H9 (cell line): ENCODE measurements at regions not wholly inside any gene's neighbourhood (a gene's known extent, or its start where the extent isn't known, plus 50 kb on each side); places are given as distances from the start of the nearest gene placed in this dataset.

Experiments
- DNase-seq: peaks from one replicate; pipeline ENCODE4 v3.0.0-alpha.2; 2017
- H2AFZ ChIP-seq: one replicate; pipeline ENCODE4 v1.6.1; 2013; ENCODE audit warnings: mild to moderate bottlenecking, low read length, control low read depth, moderate library complexity
- H2AK5ac ChIP-seq: 2 replicates; pipeline ENCODE4 v1.6.1; 2013; ENCODE audit warnings: low read length, control low read depth, mixed read lengths; ENCODE audit not compliant: insufficient read length
- H2BK120ac ChIP-seq: one replicate; pipeline ENCODE4 v1.6.1; 2013; ENCODE audit warnings: low read depth, mild to moderate bottlenecking, low read length, control low read depth, inconsistent platforms; ENCODE audit not compliant: poor library complexity, severe bottlenecking
- H2BK12ac ChIP-seq: 2 replicates; pipeline ENCODE4 v1.6.1; 2013; ENCODE audit warnings: low read length, control low read depth, mixed read lengths, low read depth; ENCODE audit not compliant: insufficient read length
- H2BK15ac ChIP-seq: 2 replicates; pipeline ENCODE4 v1.6.1; 2013; ENCODE audit warnings: low read depth, low read length, control low read depth
- H2BK20ac ChIP-seq: one replicate; pipeline ENCODE4 v1.6.1; 2013; ENCODE audit warnings: low read depth, mild to moderate bottlenecking, low read length, control low read depth, inconsistent platforms; ENCODE audit not compliant: poor library complexity, severe bottlenecking
- H2BK5ac ChIP-seq: 2 replicates; pipeline ENCODE4 v1.6.1; 2013; ENCODE audit warnings: low read length, control low read depth, mixed read lengths; ENCODE audit not compliant: insufficient read length
- H3K14ac ChIP-seq: 2 replicates; pipeline ENCODE4 v1.6.1; 2013; ENCODE audit warnings: low read length, control low read depth; ENCODE audit not compliant: insufficient read depth
- H3K18ac ChIP-seq: 2 replicates; pipeline ENCODE4 v1.6.1; 2013; ENCODE audit warnings: low read depth, mild to moderate bottlenecking, mixed read lengths, low read length, control low read depth; ENCODE audit not compliant: insufficient read length
- H3K23ac ChIP-seq: 2 replicates; pipeline ENCODE4 v1.6.1; 2013; ENCODE audit warnings: low read length, control low read depth, mixed read lengths, low read depth; ENCODE audit not compliant: insufficient read length
- H3K23me2 ChIP-seq: 2 replicates; pipeline ENCODE4 v1.6.1; 2013; ENCODE audit warnings: low read depth, mild to moderate bottlenecking, mixed read lengths, low read length, control low read depth; ENCODE audit not compliant: insufficient read length, poor library complexity, severe bottlenecking
- H3K27ac ChIP-seq: 2 replicates; pipeline ENCODE4 v1.5.1; 2013; ENCODE audit warnings: low read length, control low read depth, mixed read lengths, low read depth; ENCODE audit not compliant: insufficient read length
- H3K27me3 ChIP-seq: 2 replicates; pipeline ENCODE4 v1.6.1; 2013; ENCODE audit warnings: low read length, control low read depth, inconsistent platforms; ENCODE audit not compliant: insufficient read depth
- H3K4ac ChIP-seq: 2 replicates; pipeline ENCODE4 v1.6.1; 2013; ENCODE audit warnings: low read depth, mild to moderate bottlenecking, control low read depth, inconsistent platforms, low read length, moderate library complexity
- H3K4me1 ChIP-seq: 2 replicates; pipeline ENCODE4 v1.6.1; 2013; ENCODE audit warnings: low read length, control low read depth, inconsistent platforms; ENCODE audit not compliant: insufficient read depth
- H3K4me2 ChIP-seq: 2 replicates; pipeline ENCODE4 v1.6.1; 2013; ENCODE audit warnings: low read length, control low read depth, mixed read lengths; ENCODE audit not compliant: insufficient read length, insufficient read depth
- H3K56ac ChIP-seq: 2 replicates; pipeline ENCODE4 v1.6.1; 2013; ENCODE audit warnings: low read depth, mild to moderate bottlenecking, mixed read lengths, low read length, control low read depth; ENCODE audit not compliant: insufficient read length
- H3K79me1 ChIP-seq: 2 replicates; pipeline ENCODE4 v1.6.1; 2013; ENCODE audit warnings: low read depth, mild to moderate bottlenecking, moderate library complexity, low read length, control low read depth, inconsistent platforms; ENCODE audit not compliant: insufficient read depth, poor library complexity, severe bottlenecking
- H3K79me2 ChIP-seq: 2 replicates; pipeline ENCODE4 v1.6.1; 2013; ENCODE audit warnings: low read length, control low read depth, inconsistent platforms; ENCODE audit not compliant: insufficient read depth
- H3K9ac ChIP-seq: 2 replicates; pipeline ENCODE4 v1.6.1; 2013; ENCODE audit warnings: low read length, control low read depth, mixed read lengths; ENCODE audit not compliant: insufficient read length; ENCODE audit errors: extremely low read depth
- H3K9me3 ChIP-seq: one replicate; pipeline ENCODE4 v1.6.1; 2013; ENCODE audit warnings: low read depth, low read length, inconsistent platforms; ENCODE audit not compliant: control insufficient read depth
- H3T11ph ChIP-seq: one replicate; pipeline ENCODE4 v1.6.1; 2013; ENCODE audit warnings: mild to moderate bottlenecking, low read length, control low read depth, inconsistent platforms
- H4K20me1 ChIP-seq: one replicate; pipeline ENCODE4 v1.6.1; 2013; ENCODE audit not compliant: control insufficient read depth, insufficient read length, insufficient read depth
- H4K5ac ChIP-seq: 2 replicates; pipeline ENCODE4 v1.6.1; 2013; ENCODE audit warnings: low read depth, mild to moderate bottlenecking, mixed read lengths, low read length, control low read depth; ENCODE audit not compliant: insufficient read length
- H4K8ac ChIP-seq: replicated peaks from 2 replicates; pipeline ENCODE4 v1.6.1; 2013; ENCODE audit warnings: low read length, control low read depth, mixed read lengths, low read depth; ENCODE audit not compliant: insufficient read length
- H4K91ac ChIP-seq: 2 replicates; pipeline ENCODE4 v1.6.1; 2013; ENCODE audit warnings: low read depth, mild to moderate bottlenecking, moderate library complexity, mixed read lengths, low read length, control low read depth; ENCODE audit not compliant: insufficient read length
- H3K27ac Mint-ChIP-seq, 3 experiments: 2 replicates in 2 of 3; 3 replicates in 1 of 3; pipeline ENCODE4 v1.8.0; 2020 to 2021; ENCODE audit warnings: mixed read lengths in 3 of 3, mild to moderate bottlenecking in 1 of 3, moderate library complexity in 1 of 3
- H3K27me3 Mint-ChIP-seq: 2 replicates; pipeline ENCODE4 v1.8.0; 2021; ENCODE audit warnings: low read depth, mild to moderate bottlenecking, moderate library complexity, mixed read lengths
- H3K36me3 Mint-ChIP-seq, 3 experiments: 2 replicates in 2 of 3; 3 replicates in 1 of 3; pipeline ENCODE4 v1.8.0; 2020 to 2021; ENCODE audit warnings: low read depth in 3 of 3, mixed read lengths in 3 of 3; ENCODE audit not compliant: insufficient read depth in 1 of 3
- H3K4me1 Mint-ChIP-seq, 2 experiments: 2 replicates each; pipeline ENCODE4 v1.8.0; 2020; ENCODE audit warnings: mixed read lengths in 2 of 2
- H3K4me3 Mint-ChIP-seq, 2 experiments: 2 replicates in 1 of 2; 3 replicates in 1 of 2; pipeline ENCODE4 v1.8.0; 2020 to 2021; ENCODE audit warnings: mild to moderate bottlenecking in 2 of 2, mixed read lengths in 2 of 2, moderate library complexity in 1 of 2
- H3K9me3 Mint-ChIP-seq, 2 experiments: 2 replicates in 1 of 2; 3 replicates in 1 of 2; pipeline ENCODE4 v1.8.0; 2020; ENCODE audit warnings: mild to moderate bottlenecking in 2 of 2, mixed read lengths in 2 of 2, moderate library complexity in 1 of 2
- WGBS: extraction: QIAGEN DNeasy Blood & Tissue Kit; methylation state at CpG from one replicate; pipeline ENCODE4 v1.1.7; 2013; ENCODE audit warnings: missing lambda C conversion rate, low lambda C conversion rate, mixed read lengths; ENCODE audit not compliant: insufficient read length; ENCODE audit errors: extremely low coverage; 5-methylcytosine and 5-hydroxymethylcytosine counted together
- TF ChIP-seq, protein P1 (sequence below): fragments of 200-600 bp; sonication (generic); conservative IDR thresholded peaks from 3 replicates; pipeline ENCODE4 v1.8.0; 2021; ENCODE audit warnings: antibody characterized with exemption, mild to moderate bottlenecking

GRCh38 chr1:2931724-2932401 is 89.4 kb upstream of the ACTRT2 start:
- no peak overlapping the region for H3K9ac ChIP-seq
- no peak overlapping the region for H2BK15ac ChIP-seq
- H2AK5ac ChIP-seq, result no peak overlapping the region
- H3K27me3 ChIP-seq, result no peaks in the 10 kb centered on the region
- no peak overlapping the region for H2BK12ac ChIP-seq
- no peak overlapping the region for H3K4ac ChIP-seq
- H4K8ac ChIP-seq, result no peak overlapping the region
- no peaks in the 10 kb centered on the region for H3K23me2 ChIP-seq
- no peak for DNase-seq
- Mint-ChIP-seq H3K4me1 (no peaks in the 10 kb centered on the region), H3K27me3 (peaks cover 10% of the 10 kb centered on the region), H3K9me3 (peaks cover 17 to 82% of the 10 kb centered on the region in 2 experiments), H3K36me3 (peaks cover 2 to 29% (median 4%) of the 10 kb centered on the region in 3 experiments; a peak in 3 of 7 replicates), H3K27ac (no peak overlapping the region), H3K4me3 (no peak overlapping the region)
- H3K18ac ChIP-seq, result no peak overlapping the region
- no CpG with 5 or more reads among the region's 18 CpGs for WGBS
- H2BK120ac ChIP-seq, result no peak overlapping the region
- no peak overlapping the region for H2BK20ac ChIP-seq
- TF ChIP-seq, protein P1, sequence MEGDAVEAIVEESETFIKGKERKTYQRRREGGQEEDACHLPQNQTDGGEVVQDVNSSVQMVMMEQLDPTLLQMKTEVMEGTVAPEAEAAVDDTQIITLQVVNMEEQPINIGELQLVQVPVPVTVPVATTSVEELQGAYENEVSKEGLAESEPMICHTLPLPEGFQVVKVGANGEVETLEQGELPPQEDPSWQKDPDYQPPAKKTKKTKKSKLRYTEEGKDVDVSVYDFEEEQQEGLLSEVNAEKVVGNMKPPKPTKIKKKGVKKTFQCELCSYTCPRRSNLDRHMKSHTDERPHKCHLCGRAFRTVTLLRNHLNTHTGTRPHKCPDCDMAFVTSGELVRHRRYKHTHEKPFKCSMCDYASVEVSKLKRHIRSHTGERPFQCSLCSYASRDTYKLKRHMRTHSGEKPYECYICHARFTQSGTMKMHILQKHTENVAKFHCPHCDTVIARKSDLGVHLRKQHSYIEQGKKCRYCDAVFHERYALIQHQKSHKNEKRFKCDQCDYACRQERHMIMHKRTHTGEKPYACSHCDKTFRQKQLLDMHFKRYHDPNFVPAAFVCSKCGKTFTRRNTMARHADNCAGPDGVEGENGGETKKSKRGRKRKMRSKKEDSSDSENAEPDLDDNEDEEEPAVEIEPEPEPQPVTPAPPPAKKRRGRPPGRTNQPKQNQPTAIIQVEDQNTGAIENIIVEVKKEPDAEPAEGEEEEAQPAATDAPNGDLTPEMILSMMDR, result no peak
- no peaks in the 10 kb centered on the region for H3K79me1 ChIP-seq
- H4K20me1 ChIP-seq, result no peaks in the 10 kb centered on the region
- H2AFZ ChIP-seq, result no peak overlapping the region
- no peaks in the 10 kb centered on the region for H3K4me1 ChIP-seq
- H3K23ac ChIP-seq, result no peak overlapping the region
- no peak overlapping the region for H3T11ph ChIP-seq
- H2BK5ac ChIP-seq, result no peak overlapping the region
- no peaks in the 10 kb centered on the region for H3K79me2 ChIP-seq
- no peak overlapping the region for H4K5ac ChIP-seq
- no peak overlapping the region for H3K27ac ChIP-seq
- H3K14ac ChIP-seq, result no peak overlapping the region
- no peak overlapping the region for H3K56ac ChIP-seq
- H3K9me3 ChIP-seq, result peaks cover 83% of the 10 kb centered on the region
- H4K91ac ChIP-seq, result no peak overlapping the region
- no peak overlapping the region for H3K4me2 ChIP-seq
